CD4-positive, alpha-beta T cell treated with Interleukin-21 for 1 hour (primary cell): ENCODE measurements at regions not wholly inside any gene's neighbourhood (a gene's known extent, or its start where the extent isn't known, plus 50 kb on each side); places are given as distances from the start of the nearest gene placed in this dataset.

Source experiments
- DNase-seq: peaks from one replicate; pipeline ENCODE4 v3.0.0-alpha.2; 2020

GRCh38 chr20:9919271-9920014 lies 80.6 kb upstream of the PAK5 start:
- no peak for DNase-seq

- no peak for DNase-seq
Observed at GRCh38 chr20:9918348-9918747, 79.5 kb upstream of the PAK5 start.

GRCh38 chr20:9916761-9917160 lies 77.9 kb upstream of the PAK5 start:
- no peak for DNase-seq

GRCh38 chr20:9912858-9913434 lies 74.1 kb upstream of the PAK5 start:
- peak; percentile 26 for DNase-seq

GRCh38 chr20:9912290-9912689 lies 73.4 kb upstream of the PAK5 start:
- no peak for DNase-seq

- DNase-seq: no peak
Observed at GRCh38 chr20:9911519-9911918, 72.6 kb upstream of the PAK5 start.

GRCh38 chr20:9909167-9909566 lies 70.3 kb upstream of the PAK5 start:
- no peak for DNase-seq

- no peak for DNase-seq
Observed at GRCh38 chr20:9903048-9903655, 64.3 kb upstream of the PAK5 start.

- no peak for DNase-seq
Observed at GRCh38 chr20:9889270-9889981, 50.5 kb upstream of the PAK5 start.
